ENCODE measurements at regions not wholly inside any gene's neighbourhood (a gene's known extent, or its start where the extent isn't known, plus 50 kb on each side); places are given as distances from the start of the nearest gene placed in this dataset.
"Not testable (repeated sequence)": the region's sequence is repeated elsewhere in the genome, so short reads cannot be mapped to it uniquely, and the experiment has no call there.

DNA sequence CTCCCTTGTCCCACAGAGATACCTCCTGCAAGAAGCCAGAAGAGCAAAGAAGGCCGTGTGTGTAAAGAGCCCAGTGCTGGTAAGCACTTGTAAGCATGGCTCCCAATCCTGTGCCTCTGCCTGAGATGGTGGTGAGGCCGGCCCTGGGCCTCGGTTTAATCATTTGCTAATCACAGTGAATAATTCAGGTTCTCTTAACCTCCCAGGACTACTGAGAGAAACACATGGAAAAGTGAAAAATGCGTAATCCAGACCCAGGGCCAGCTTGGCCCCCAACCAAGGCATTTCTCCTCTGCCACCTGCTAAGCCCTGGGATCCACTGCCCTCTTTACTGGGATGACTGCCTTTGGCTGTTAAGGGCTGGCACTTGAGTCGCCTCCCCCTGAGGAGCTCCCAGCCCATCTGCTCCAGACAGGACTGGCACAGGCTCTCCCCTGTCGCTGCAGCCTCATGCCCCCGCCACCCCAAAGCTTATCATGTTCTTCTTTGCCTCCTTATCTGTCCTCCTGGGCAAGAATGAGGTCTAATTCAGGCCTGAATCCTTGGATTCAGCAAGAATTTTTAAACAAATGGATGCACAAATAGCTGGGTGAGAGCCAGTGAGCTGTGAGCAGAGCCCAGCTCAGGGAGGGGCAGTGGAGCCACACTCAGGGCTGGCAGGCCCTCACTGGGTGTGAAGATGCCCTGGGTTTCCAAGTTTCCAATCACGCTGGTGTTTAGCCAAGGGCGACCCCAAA lies 193.9 kb upstream of the HS6ST1 start:
- DNase-seq, result no peak

DNA sequence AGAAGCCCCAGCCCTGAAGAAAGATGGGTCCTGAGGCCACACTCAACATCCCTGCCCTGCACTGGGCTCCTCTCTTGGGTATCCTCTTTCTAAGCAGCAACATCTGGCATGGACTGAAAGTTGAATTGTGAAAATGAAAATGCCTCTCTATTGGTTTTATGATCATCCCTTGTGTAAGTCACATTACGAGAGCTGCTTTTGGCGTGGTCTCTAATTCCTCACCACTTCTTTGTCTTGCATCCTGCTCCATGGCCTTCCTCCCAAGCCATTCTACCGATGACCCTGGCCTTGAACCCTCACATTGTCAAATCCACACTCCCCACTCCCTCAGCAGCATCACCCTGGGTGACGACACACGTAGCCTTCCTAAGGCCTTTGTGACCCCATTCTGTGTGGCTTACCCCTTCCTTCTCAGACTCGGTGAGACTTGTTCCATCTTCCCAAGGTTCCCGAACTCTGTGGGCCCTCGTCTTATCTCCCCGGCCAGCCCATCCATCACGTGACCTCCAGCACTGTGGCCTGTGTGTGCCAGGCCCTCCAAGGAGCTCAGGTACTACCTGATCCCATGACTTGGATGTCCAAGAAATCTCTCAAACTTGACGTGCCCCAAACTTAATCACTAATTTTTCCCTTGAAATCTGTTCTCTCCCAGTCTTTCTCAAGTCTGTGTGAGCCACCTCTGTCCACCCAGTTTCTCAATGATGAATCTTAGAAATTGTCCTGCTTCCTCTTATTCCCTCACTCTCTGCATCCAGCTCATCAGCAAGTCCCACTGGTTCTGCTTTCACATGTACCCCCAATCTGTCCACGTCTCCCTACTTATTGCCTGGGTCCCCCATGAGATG lies 194.7 kb upstream of the HS6ST1 start:
- no peak for DNase-seq

- DNase-seq, result no peak
Observed at GRCh38 chr2:128513961-128514283, 195.3 kb upstream of the HS6ST1 start.

DNA sequence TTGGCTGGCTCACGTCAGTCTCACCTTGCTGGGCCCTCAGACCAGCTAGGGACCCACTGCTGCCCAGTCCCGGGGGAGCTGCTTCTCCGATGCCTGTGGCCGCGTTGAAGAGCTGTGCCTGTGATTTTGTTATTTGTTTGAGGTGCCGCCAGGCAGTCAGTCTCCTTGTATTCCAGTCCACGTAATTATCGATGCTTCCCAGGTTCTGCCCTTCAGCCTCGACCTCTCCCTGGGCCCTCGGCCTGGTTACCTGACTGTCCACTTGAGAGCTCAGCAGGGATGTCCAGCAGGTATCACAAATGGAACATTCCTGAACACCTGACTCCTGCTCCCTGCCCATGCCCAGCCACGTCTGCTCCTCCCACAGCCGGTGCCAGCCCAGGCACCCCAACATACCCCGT lies 195.9 kb upstream of the HS6ST1 start:
- DNase-seq, result no peak

GRCh38 chr2:128516938-128517337 lies 198.3 kb upstream of the HS6ST1 start:
- no peak for DNase-seq

DNA sequence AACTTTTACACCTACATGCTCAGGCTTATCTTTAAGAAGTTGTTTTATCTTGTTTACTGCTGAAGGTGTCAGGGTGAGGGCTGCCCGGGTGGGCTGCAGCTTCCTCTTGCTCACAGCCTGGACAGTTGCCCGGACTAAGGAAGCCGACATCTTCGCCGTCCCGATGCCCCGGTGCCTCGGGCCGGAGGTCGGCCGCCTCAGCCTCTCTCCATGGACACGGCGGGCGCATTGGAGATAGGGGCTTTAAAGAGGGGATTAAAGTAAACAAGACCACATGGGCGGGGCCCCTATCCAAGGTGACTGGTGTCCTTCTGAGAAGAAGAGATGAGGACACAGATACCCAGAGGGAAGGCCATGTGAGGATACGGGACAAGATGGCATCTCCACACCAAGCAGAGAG lies 200.4 kb upstream of the HS6ST1 start:
- DNase-seq, result not testable (repeated sequence)

DNA sequence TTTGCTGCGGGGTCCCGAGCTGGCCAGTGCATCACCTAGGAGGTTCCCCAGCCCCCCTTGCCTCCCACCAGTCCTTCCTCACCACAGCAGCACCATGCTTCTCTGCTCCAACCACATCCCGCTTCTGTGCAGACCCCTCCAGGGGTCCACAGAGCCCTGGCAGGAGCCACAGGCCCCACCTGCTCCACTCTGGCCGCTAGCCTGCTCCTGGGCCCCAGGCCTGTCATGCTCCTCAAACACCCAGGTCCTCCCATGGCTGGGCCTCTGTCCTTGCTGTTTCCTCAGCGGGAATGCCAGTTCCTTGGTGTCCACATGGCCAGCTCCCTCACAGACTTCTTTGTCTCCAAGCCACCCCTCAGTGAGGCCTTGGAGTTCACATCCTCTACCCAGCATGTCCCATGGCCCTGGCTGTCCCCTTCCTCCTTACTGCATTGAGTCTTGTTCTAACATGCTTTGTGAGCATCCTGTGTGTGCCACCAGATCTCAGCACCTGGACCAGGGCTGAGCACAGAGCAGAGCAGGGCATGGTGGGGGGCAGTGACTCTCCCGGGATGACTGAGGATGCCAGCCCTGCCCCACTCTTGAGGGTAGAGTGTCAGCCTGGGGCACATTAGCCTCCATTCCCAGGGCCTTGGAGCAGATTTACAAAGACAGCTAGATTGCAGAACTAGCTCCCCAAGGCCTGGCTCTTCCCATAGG lies 201.0 kb upstream of the HS6ST1 start:
- no peak for DNase-seq

- no peak for DNase-seq
Observed at GRCh38 chr2:128520340-128520739, 201.7 kb upstream of the HS6ST1 start.

DNA sequence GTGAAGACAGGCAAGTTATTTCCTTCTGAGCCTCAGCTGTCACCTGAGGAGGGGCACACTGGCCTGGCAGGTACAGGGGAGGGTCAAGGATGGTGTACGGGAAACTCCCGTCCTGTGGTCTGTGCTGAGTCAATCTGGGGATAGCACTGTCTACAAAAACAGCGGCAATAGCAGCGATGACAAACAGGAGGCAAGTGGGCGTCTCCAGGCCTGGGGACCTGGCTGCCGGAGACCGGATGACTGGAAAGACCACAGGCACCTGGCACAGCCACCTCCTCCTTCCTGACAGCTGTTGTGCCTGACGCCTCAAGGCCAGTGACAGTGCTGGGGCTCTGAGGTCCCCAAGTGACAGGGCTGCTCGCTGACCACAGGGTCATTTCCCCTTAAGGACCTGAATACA lies 202.1 kb upstream of the HS6ST1 start:
- DNase-seq, result no peak

DNA sequence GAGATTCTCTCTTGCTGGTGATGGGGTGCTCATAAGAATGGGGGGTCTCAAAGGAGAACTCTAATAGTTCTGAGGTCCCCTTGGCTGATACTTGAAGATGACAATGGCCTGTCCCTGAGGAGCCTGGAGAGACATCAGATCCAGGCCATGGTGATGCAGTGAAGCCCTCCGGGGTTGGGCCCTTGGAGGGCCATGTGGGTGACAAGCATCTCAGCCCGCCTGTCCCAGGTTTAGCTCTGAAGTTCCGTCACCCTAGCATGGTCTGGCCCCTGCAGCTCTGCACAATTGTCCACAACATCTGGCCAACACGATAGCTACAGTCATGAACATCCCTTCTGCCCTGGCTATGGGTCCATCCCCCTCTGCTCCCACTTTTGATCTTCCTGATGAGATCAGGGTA lies 202.8 kb upstream of the HS6ST1 start:
- no peak for DNase-seq

GRCh38 chr2:128522829-128523228 lies 204.2 kb upstream of the HS6ST1 start:
- DNase-seq, result no peak

DNA sequence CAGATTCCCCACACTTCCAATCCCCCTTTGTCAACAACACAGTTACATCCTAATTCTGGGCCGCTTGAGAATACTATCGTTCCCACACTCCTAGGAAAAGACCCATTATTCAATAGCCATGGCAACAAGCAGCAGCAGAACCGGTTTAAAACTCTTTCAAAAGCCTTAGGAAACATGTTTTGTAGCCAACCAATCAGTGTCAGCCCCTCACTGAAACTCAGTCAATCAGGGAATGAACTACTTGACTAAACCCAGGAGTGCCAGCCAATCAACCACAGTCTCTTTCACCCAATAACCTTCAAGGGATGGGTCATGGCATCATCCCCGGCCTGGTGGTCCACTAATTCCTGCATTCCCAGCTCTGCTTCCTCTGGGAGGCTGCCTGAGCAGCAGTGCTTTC lies 204.8 kb upstream of the HS6ST1 start:
- no peak for DNase-seq

GRCh38 chr2:128524183-128524582 lies 205.5 kb upstream of the HS6ST1 start:
- DNase-seq, result no peak

DNA sequence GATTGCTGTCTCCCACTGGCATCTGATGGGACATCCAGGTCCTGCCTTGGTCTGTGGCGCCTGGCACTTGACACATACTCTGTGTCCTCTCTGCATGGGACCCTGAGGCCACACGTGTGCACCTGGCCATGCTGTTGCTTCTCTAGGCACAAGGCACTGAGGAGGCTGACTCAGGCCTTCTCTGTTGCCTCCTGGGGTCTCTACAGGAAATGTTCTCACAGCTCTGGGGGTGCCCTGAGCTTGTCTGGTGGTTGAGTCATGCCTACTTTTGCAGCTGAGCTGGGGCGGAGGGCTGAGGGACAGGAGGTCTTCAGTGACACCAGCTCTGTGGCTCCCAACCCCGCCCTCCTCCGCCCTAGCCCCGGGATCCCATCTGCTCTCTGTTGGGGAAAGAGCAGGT lies 207.0 kb upstream of the HS6ST1 start:
- DNase-seq, result no peak

DNA sequence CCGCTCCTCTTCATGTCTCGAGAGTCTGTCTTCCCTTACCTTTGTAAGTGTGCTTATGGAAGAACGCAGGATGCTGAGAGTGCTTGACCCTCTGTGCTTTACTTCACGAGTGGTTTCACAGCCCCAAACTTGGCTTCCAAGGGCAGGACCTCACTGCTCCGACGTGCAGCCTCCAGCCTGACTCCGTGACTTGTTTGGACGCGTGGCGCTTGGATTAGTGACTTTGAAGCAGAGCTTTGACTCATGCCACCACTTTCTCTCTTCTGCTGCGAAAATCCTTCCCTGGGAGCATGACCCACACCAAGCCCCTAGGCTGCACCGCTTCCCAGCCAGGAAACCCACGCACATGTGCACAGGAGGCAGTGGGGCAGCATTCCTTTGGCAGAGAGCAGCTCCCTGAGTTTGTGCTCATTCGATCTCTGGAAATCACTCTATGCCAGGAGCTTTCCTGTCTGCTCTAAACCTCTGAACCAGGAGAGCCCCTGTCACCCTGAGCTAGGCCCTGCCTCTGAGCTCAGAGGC lies 207.8 kb upstream of the HS6ST1 start:
- DNase-seq, result no peak

- DNase-seq, result no peak
Observed at GRCh38 chr2:128528133-128528532, 209.5 kb upstream of the HS6ST1 start.

- DNase-seq, result no peak
Observed at GRCh38 chr2:128530025-128530573, 211.4 kb upstream of the HS6ST1 start.

DNA sequence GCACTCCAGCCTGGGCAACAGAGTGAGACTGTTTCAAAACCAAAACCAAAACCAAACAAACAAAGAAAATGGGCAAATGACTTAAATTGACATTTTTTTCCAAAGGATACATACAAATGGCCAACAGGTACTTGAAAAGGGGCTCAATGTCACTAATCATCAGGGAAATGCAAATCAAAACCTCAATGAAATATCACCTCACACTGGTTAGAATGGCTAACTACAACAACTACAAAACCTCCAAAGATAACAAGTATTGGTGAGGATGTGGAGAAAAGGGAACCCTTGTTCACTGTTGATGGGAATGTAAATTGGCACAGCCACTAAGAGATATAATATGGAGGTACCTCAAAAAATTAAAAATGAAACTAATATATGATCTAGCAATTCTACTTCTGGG lies 213.2 kb upstream of the HS6ST1 start:
- DNase-seq, result no peak

DNA sequence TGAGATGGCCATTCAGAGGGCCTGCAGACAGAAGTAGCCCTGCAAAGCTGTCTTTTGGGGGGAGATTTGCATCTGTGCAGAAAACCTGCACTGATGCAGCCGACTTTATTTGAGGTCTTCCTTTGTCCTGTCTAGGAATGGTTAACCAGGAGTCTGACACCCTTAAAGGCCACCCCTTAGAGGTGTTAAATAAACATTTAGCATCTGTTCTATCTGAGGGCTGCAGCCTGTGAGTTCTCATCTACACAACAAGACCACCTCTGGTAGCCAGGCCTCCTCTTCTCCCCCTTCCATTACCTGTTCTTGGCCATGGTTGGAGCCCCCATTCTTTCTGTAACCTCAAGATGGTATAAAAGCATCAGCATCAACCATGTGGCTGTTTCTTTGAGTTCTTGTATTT lies 214.4 kb upstream of the HS6ST1 start:
- no peak for DNase-seq

DNA sequence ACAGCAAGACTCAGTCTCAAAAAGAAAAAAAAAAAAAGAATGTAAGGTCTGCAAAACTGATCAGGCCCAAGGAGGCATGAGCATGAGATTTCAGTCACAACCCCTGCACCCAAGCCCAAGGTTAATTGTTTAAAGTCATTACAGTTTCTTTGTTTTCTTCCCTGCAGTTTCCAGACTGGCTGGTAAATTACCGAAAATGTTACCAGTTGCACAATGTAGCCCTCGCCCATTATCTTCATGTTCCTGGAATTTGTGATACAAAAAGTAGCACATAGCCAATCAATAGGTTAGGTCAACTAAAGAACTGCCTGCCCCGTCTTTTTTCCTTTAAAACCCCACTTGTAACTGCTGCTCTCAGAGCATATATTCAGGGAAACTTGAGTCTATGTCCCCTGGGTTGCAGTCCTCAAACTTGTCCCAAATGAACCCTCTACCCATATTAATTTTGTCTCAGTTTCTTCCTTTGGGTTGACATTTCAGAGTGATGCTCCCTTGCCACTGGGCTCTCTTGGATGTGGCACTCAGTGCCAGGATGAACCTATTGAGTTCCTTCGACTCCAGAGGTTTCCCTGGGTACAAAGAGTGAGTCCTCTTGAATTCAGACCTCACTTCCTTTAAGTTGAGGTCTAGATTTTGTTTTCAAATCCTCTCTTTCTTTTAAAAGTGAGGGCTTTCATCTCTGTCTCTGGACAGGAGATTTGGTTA lies 216.2 kb upstream of the HS6ST1 start:
- no peak for DNase-seq

DNA sequence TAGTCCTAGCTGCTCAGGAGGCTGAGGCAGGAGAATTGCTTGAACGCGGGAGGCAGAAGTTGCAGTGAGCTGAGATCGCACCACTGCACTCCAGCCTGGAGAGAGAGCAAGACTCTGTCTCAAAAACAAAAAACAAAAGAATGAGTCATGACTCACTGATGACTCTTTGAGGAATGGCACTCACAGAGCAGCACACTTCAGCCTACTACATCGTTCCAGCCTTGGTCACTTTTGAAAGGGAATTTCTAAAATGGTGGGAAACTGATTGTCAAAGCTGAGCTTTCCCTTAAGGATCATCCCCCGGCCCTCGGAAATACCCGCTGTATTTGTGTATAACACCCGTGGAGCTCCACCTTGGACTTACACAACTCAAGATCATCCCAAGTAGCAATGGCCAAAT lies 217.3 kb upstream of the HS6ST1 start:
- no peak for DNase-seq

GRCh38 chr2:128536925-128537620 lies 218.4 kb upstream of the HS6ST1 start:
- DNase-seq, result no peak

Data from left hindlimb (tissue), 1 donor.